GM18868 (cell line): ENCODE measurements at regions not wholly inside any gene's neighbourhood (a gene's known extent, or its start where the extent isn't known, plus 50 kb on each side); places are given as distances from the start of the nearest gene placed in this dataset.
"Not testable (repeated sequence)": the region's sequence is repeated elsewhere in the genome, so short reads cannot be mapped to it uniquely, and the experiment has no call there.

Experiments
- ATAC-seq: cut with Tn5 transposase; IDR thresholded peaks from one replicate; pipeline ENCODE4 v1.9.1; 2021; ENCODE audit warnings: mild to moderate bottlenecking, moderate library complexity; ENCODE audit not compliant: unreplicated experiment

GRCh38 chr11:127994736-127995135 is 592.6 kb downstream of the ETS1 start:
- no peak for ATAC-seq

- ATAC-seq = no peak
Observed at GRCh38 chr11:127993788-127994187, 593.6 kb downstream of the ETS1 start.

GRCh38 chr11:127993281-127993680 is 594.1 kb downstream of the ETS1 start:
- no peak for ATAC-seq

- ATAC-seq = no peak
Observed at GRCh38 chr11:127986073-127986472, 601.3 kb downstream of the ETS1 start.

GRCh38 chr11:127972816-127973215 is 614.5 kb downstream of the ETS1 start:
- no peak for ATAC-seq

GRCh38 chr11:127971448-127971847 is 615.9 kb downstream of the ETS1 start:
- no peak for ATAC-seq

- no peak for ATAC-seq
Observed at GRCh38 chr11:127966821-127967220, 620.5 kb downstream of the ETS1 start.

GRCh38 chr11:127965939-127966668 is 621.3 kb downstream of the ETS1 start:
- ATAC-seq = no peak

- no peak for ATAC-seq
Observed at GRCh38 chr11:127962416-127962815, 624.9 kb downstream of the ETS1 start.

GRCh38 chr11:127950162-127950561 is 637.2 kb downstream of the ETS1 start:
- no peak for ATAC-seq

- ATAC-seq = no peak
Observed at GRCh38 chr11:127943763-127944162, 643.6 kb downstream of the ETS1 start.

- ATAC-seq = no peak
Observed at GRCh38 chr11:127943152-127943551, 644.2 kb downstream of the ETS1 start.

GRCh38 chr11:127941554-127941953 is 645.8 kb downstream of the ETS1 start:
- ATAC-seq = not testable (repeated sequence)

- ATAC-seq = no peak
Observed at GRCh38 chr11:127939000-127939399, 648.4 kb downstream of the ETS1 start.

GRCh38 chr11:127935081-127935480 is 652.3 kb downstream of the ETS1 start:
- ATAC-seq = no peak

GRCh38 chr11:127933961-127934360 is 653.4 kb downstream of the ETS1 start:
- ATAC-seq = not testable (repeated sequence)

- ATAC-seq = no peak
Observed at GRCh38 chr11:127931803-127932202, 655.6 kb downstream of the ETS1 start.

- ATAC-seq = no peak
Observed at GRCh38 chr11:127926721-127927120, 660.6 kb downstream of the ETS1 start.

GRCh38 chr11:127925475-127925874 is 661.9 kb downstream of the ETS1 start:
- ATAC-seq = no peak

GRCh38 chr11:127919206-127920000 is 668.0 kb downstream of the ETS1 start:
- no peak for ATAC-seq

GRCh38 chr11:127902382-127902781 is 685.0 kb downstream of the ETS1 start:
- no peak for ATAC-seq
